ENCODE measurements at regions not wholly inside any gene's neighbourhood (a gene's known extent, or its start where the extent isn't known, plus 50 kb on each side); places are given as distances from the start of the nearest gene placed in this dataset.
"Not testable (repeated sequence)": the region's sequence is repeated elsewhere in the genome, so short reads cannot be mapped to it uniquely, and the experiment has no call there.

DNA sequence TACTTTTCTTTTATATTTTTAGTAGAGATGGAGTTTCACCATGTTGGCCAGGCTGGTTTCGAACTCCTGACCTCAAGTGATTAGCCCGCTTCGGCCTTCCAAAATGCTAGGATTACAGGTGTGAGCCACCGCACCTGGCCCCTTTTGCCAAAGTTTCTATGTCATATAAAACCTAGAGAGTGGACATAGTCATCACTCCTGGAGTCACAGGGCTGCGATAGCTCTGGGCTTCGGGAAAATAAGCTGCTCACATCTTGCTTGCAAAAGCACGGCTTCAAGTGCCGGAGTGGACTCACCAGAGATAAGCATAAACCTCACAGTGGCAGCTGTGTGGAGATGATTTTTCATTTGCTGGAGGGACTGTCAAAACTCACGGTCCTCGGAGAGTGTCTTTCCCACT lies 171.2 kb downstream of the TEX29 start:
- no peaks in the 10 kb centered on the region for H3K4me1 ChIP-seq
- intact Hi-C loops (cut with DNase I), result no loop called here
- DNase-seq (no peak), ATAC-seq (no peak)
- TF ChIP-seq, protein P1, sequence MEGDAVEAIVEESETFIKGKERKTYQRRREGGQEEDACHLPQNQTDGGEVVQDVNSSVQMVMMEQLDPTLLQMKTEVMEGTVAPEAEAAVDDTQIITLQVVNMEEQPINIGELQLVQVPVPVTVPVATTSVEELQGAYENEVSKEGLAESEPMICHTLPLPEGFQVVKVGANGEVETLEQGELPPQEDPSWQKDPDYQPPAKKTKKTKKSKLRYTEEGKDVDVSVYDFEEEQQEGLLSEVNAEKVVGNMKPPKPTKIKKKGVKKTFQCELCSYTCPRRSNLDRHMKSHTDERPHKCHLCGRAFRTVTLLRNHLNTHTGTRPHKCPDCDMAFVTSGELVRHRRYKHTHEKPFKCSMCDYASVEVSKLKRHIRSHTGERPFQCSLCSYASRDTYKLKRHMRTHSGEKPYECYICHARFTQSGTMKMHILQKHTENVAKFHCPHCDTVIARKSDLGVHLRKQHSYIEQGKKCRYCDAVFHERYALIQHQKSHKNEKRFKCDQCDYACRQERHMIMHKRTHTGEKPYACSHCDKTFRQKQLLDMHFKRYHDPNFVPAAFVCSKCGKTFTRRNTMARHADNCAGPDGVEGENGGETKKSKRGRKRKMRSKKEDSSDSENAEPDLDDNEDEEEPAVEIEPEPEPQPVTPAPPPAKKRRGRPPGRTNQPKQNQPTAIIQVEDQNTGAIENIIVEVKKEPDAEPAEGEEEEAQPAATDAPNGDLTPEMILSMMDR (IDR thresholded peaks at IDR 0.05), result no peak
- H3K27me3 ChIP-seq (ENCODE audit: low read depth), result peaks cover 5% of the 10 kb centered on the region
- peaks cover 12% of the 10 kb centered on the region for H3K9me3 ChIP-seq
- H3K27ac ChIP-seq, result no peak overlapping the region
- H3K4me3 ChIP-seq, result no peak overlapping the region
- H3K36me3 ChIP-seq, result no peaks in the 10 kb centered on the region

DNA sequence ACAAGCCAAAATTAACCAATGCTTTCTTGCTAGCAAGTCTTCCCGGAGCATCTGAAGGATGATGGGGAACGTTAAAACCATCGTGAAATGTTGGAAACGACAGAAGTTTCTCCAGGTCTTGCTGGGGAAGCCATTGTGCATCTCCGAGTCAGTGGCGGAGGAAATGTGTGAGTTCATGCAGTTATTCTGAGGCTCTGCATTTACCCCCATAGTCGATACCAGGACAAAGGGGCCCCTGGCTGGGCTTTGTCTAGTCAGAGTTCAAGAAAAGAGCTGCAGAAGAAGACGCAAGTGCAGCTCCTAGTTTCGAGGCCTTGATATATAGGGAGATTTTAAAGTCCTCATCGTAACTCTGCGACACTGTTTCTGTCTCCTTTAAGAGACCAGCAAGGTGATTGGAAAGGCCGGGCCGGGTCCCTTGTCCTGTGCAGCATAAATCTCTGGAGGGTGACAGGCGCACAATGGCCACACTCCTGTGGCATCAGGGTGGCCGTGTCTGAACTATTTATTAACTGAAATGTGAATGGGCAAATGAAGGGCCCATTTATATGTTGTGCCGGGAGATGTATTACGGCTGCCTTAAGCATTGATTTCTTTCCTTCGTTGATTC lies 172.0 kb downstream of the TEX29 start:
- no peak for ATAC-seq
- Histone ChIP-seq H3K4me3 (no peak overlapping the region), H3K9me3 (peaks cover 5% of the 10 kb centered on the region), H3K27me3 (ENCODE audit: low read depth) (peaks cover 5% of the 10 kb centered on the region), H3K36me3 (no peaks in the 10 kb centered on the region), H3K4me1 (no peaks in the 10 kb centered on the region), H3K27ac (no peak overlapping the region)
- no peak for DNase-seq
- TF ChIP-seq, protein P1 (IDR thresholded peaks at IDR 0.05), result no peak
- intact Hi-C loops (cut with DNase I), result no loop called here

DNA sequence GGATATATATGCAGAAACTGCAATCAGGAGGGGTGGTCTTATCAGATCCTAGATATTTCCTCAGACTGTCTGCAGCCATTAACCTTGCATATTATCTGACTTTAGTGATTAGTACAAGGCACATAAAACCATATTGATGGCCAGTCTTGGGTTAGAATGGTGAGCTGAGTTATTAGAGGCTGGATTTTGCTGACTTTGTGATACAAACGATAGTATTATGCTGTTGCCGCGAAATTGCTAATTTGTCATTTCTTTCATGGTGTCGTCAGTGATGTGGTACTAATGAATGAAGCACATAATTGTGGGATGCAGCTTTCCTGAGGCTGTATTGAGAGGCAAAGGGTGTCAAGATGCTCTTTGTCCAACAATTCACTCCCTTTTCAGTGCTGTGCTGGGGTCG lies 172.5 kb downstream of the TEX29 start:
- intact Hi-C loops (cut with DNase I), result no loop called here
- Histone ChIP-seq H3K27ac (no peak overlapping the region), H3K4me1 (no peaks in the 10 kb centered on the region), H3K9me3 (no peaks in the 10 kb centered on the region), H3K36me3 (no peaks in the 10 kb centered on the region), H3K27me3 (ENCODE audit: low read depth) (peaks cover 5% of the 10 kb centered on the region), H3K4me3 (no peak overlapping the region)
- TF ChIP-seq, protein P1 (IDR thresholded peaks at IDR 0.05), result no peak
- ATAC-seq (no peak), DNase-seq (no peak)

DNA sequence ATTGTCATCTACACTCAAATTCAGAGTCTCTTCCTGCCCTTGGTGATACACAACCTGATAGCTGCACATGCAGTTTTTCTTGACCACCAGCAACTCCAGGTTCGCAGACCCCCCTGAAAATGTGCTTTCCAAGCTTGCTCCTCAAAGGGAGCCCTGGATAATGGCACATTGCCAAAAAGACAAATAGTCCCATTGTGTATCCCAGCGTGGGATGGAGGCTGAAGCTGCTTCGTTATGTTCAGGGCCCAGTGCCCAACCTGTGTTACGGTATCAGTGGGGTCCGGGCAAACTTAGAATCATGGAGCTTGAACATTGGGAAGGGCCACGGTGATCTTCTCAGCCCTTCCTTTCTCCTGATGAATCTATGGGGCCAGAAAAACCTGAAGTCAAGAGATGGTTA lies 173.0 kb downstream of the TEX29 start:
- H3K4me1 ChIP-seq, result no peaks in the 10 kb centered on the region
- H3K27me3 ChIP-seq (ENCODE audit: low read depth), result peaks cover 5% of the 10 kb centered on the region
- intact Hi-C loops (cut with DNase I), result no loop called here
- H3K9me3 ChIP-seq, result no peaks in the 10 kb centered on the region
- DNase-seq (no peak), ATAC-seq (no peak)
- no peak overlapping the region for H3K27ac ChIP-seq
- TF ChIP-seq, protein P1 (IDR thresholded peaks at IDR 0.05), result no peak
- no peak overlapping the region for H3K4me3 ChIP-seq
- no peaks in the 10 kb centered on the region for H3K36me3 ChIP-seq

DNA sequence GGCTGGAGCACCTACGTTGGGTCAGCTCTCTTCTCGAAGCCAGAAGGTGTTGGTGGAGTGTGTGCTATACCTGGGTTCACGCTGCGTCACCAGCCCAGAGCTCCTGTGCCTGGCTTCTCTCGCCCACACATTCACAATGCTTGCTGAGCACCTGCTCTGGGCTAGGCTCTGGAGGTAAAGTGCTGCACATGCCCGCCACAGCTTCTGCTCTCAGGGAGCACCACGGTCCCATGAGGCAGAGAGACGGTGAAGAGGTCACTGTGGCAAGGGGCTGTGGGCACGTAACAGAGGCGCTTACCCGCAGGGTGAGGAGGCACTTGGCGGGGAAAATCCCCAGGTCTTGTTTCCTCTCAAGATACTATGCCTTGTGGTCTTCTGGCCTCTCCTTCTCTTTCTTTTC lies 174.2 kb downstream of the TEX29 start:
- ATAC-seq, result no peak
- Histone ChIP-seq H3K4me3 (no peak overlapping the region), H3K27me3 (ENCODE audit: low read depth) (no peaks in the 10 kb centered on the region), H3K36me3 (no peaks in the 10 kb centered on the region), H3K4me1 (no peaks in the 10 kb centered on the region), H3K27ac (no peak overlapping the region), H3K9me3 (no peaks in the 10 kb centered on the region)
- TF ChIP-seq, protein P1 (IDR thresholded peaks at IDR 0.05), result no peak
- intact Hi-C loops (cut with DNase I), result no loop called here
- DNase-seq, result no peak

DNA sequence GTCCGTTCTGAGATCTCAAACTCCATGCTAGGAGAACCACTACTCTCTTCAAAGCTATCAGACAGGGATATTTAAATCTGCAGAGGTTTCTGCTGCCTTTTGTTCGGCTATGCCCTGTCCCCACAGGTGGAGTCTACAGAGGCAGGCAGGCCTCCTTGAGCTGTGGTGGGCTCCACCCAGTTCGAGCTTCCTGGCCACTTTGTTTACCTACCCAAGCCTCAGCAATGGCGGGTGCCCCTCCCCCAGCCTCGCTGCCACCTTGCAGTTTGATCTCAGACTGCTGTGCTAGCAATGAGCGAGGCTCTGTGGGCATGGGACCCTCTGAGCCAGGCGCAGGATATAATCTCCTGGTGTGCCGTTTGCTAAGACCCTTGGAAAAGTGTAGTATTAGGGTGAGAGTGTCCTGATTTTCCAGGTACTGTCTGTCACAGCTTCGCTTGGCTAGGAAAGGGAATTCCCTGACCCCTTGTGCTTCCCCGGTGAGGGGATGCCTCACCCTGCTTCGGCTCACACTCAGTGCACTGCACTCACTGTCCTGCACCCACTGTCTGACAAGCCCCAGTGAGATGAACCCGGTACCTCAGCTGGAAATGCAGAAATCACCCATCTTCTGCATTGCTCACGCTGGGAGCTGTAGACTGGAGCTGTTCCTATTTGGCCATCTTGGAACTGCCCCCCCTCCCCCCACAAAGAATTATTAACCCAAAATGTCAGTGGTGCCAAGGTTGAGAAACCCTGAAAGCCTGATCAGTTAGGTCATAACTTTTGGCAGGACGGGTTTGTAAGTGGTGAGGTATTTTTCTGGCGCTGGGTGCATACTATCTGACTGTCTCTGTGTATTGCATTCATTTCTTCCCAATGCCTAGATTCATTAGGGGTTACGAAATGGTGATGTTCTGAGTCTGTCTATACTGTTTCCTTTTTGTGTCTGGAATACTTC lies 181.4 kb downstream of the TEX29 start:
- H3K4me3 ChIP-seq; ATAC-seq; intact Hi-C loops (cut with DNase I); H3K36me3 ChIP-seq; H3K9me3 ChIP-seq; H3K4me1 ChIP-seq; DNase-seq; H3K27ac ChIP-seq; H3K27me3 ChIP-seq (ENCODE audit: low read depth): not testable (repeated sequence)
